GM20000 (cell line): ENCODE measurements at regions not wholly inside any gene's neighbourhood (a gene's known extent, or its start where the extent isn't known, plus 50 kb on each side); places are given as distances from the start of the nearest gene placed in this dataset.

Source experiments
- DNase-seq: peaks from one replicate; pipeline ENCODE4 v3.0.0; 2012; ENCODE audit warnings: low spot score
- CTCF ChIP-seq: IDR thresholded peaks from 2 replicates; pipeline ENCODE4 v1.5.1; 2012; ENCODE audit warnings: mild to moderate bottlenecking, control low read depth; ENCODE audit errors: extremely low read depth, missing control alignments

- no peak for DNase-seq
- TF ChIP-seq CTCF, result no peak
Observed at GRCh38 chr20:23278172-23278571, 72.4 kb upstream of the NXT1 start.

DNA sequence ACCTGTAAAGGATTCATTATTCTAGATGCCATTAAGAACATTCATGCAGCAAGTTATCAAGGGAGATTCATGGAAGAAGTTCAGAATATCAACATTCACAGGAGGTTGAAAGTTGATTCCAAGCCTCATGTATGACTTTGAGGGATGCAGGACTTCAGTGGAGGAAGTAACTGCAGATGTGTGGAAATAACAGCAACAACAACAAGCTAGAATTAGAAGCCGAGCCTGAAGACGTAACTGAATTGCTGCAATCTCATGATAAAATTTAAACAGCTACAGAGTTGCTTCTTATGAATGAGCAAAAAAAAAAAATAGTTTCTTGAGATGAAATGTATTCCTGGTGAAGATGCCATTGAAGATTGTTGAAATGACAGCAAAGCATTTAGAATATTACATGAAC is 73.3 kb upstream of the NXT1 start:
- TF ChIP-seq CTCF, result no peak
- no peak for DNase-seq

GRCh38 chr20:23273776-23274175 is 76.8 kb upstream of the NXT1 start:
- no peak for DNase-seq
- TF ChIP-seq CTCF, result no peak

- DNase-seq, result no peak
- TF ChIP-seq CTCF, result no peak
Observed at GRCh38 chr20:23272176-23273029, 78.2 kb upstream of the NXT1 start.

DNA sequence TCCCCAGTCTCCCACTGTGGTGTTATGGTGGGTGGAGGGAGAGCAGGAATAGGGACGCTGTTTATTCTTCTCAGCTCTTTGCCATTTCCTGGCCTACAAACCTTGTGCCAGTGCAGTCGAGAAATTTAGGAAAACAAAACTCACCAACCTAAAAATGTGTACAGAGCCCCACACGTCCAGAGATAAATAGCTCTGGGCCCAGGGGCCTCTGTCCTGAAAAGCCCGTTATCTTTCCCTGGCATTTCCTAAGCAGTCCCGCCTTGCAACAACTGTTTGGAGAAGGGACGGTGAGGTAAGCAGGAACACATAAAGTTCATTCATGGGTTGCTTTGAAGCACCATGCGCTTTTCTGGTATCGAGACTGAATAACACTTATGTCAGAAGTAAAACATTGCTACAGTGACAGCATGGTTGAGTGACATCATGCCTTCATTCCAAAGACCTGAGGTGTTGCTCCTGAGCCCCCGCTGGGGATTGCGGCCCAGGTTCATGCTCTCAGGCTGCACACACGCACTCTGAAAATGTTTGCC is 80.1 kb upstream of the NXT1 start:
- no peak for TF ChIP-seq CTCF
- DNase-seq, result no peak

GRCh38 chr20:23269954-23270353 is 80.6 kb upstream of the NXT1 start:
- TF ChIP-seq CTCF, result no peak
- DNase-seq, result no peak

GRCh38 chr20:23268792-23269354 is 81.7 kb upstream of the NXT1 start:
- TF ChIP-seq CTCF, result no peak

More at GRCh38 chr20:23268792-23269354, 81.7 kb upstream of the NXT1 start:
- no peak for DNase-seq
